Left colon (tissue), 2 donors: ENCODE measurements at regions not wholly inside any gene's neighbourhood (a gene's known extent, or its start where the extent isn't known, plus 50 kb on each side); places are given as distances from the start of the nearest gene placed in this dataset.
"Not testable (repeated sequence)": the region's sequence is repeated elsewhere in the genome, so short reads cannot be mapped to it uniquely, and the experiment has no call there.

ENCODE experiments used
- ATAC-seq: fragments of 200-7000 bp; cut with Tn5 transposase; one replicate; pipeline ENCODE4 v1.9.1; 2020; ENCODE audit warnings: mild to moderate bottlenecking, moderate library complexity
- DNase-seq, 2 donors: peaks; one replicate each; pipeline ENCODE4 v3.0.0-alpha.2; 2020
- intact Hi-C, 2 donors: fragments of 100-400 bp; cut with DNase I in 1 of 2; cut with micrococcal nuclease in 1 of 2; formaldehyde crosslinking; loops; one replicate each; pipeline versions ENCODE4 v1.11.2 to v1.14.0; 2022; cut with DNase I, micrococcal nuclease
- donor health status: DM: no; HTN: no; CAD: no.
- donor health status: DM: yes; HTN: yes; CAD: no.

GRCh38 chr9:108743416-108743815 is 112.4 kb downstream of the ACTL7B start:
- DNase-seq (no peak), ATAC-seq (no peak)

GRCh38 chr9:108742191-108742590 is 113.6 kb downstream of the ACTL7B start:
- DNase-seq (no peak), ATAC-seq (no peak)
- intact Hi-C loops = no loop called here

More at GRCh38 chr9:108743416-108743815, 112.4 kb downstream of the ACTL7B start:
- intact Hi-C loops = no loop called here

- DNase-seq, ATAC-seq, intact Hi-C loops: not testable (repeated sequence)
Measured at GRCh38 chr9:108731292-108731691, 124.5 kb downstream of the ACTL7B start.

- ATAC-seq (no peak), DNase-seq (no peak)
- intact Hi-C loops = no loop called here
Measured at GRCh38 chr9:108727580-108728111, 128.1 kb downstream of the ACTL7B start.

- ATAC-seq = no peak
- intact Hi-C loops = no loop called here
Measured at GRCh38 chr9:108724652-108725051, 131.1 kb downstream of the ACTL7B start.

GRCh38 chr9:108724122-108724521 is 131.7 kb downstream of the ACTL7B start:
- DNase-seq = no peak
- no peak for ATAC-seq
- intact Hi-C loops = no loop called here

More at GRCh38 chr9:108724652-108725051, 131.1 kb downstream of the ACTL7B start:
- no peak for DNase-seq

- intact Hi-C loops = no loop called here
- no peak for ATAC-seq
Measured at GRCh38 chr9:108722396-108722795, 133.4 kb downstream of the ACTL7B start.

GRCh38 chr9:108720191-108720642 is 135.6 kb downstream of the ACTL7B start:
- no peak for DNase-seq
- intact Hi-C loops = no loop called here
- no peak for ATAC-seq

More at GRCh38 chr9:108722396-108722795, 133.4 kb downstream of the ACTL7B start:
- DNase-seq = no peak

GRCh38 chr9:108710424-108710823 is 145.4 kb downstream of the ACTL7B start:
- ATAC-seq = no peak
- DNase-seq = no peak
- intact Hi-C loops = no loop called here

GRCh38 chr9:108709997-108710396 is 145.8 kb downstream of the ACTL7B start:
- intact Hi-C loops = no loop called here
- DNase-seq (no peak), ATAC-seq (no peak)

GRCh38 chr9:108709126-108709525 is 146.7 kb downstream of the ACTL7B start:
- DNase-seq (no peak), ATAC-seq (no peak)
- intact Hi-C loops = no loop called here

GRCh38 chr9:108708448-108708847 is 147.3 kb downstream of the ACTL7B start:
- intact Hi-C loops = no loop called here
- no peak for ATAC-seq
- DNase-seq = peak in 1 of 2 donors; percentile 28

- intact Hi-C loops = no loop called here
- ATAC-seq (no peak), DNase-seq (no peak)
Measured at GRCh38 chr9:108707120-108707519, 148.7 kb downstream of the ACTL7B start.

- ATAC-seq = no peak
- no peak for DNase-seq
- intact Hi-C loops = no loop called here
Measured at GRCh38 chr9:108704156-108704852, 151.5 kb downstream of the ACTL7B start.

- DNase-seq = no peak
- intact Hi-C loops = no loop called here
- ATAC-seq = no peak
Measured at GRCh38 chr9:108703429-108703828, 152.4 kb downstream of the ACTL7B start.

GRCh38 chr9:108702681-108703080 is 153.1 kb downstream of the ACTL7B start:
- intact Hi-C loops = no loop called here
- ATAC-seq (no peak), DNase-seq (no peak)

GRCh38 chr9:108698801-108699200 is 157.0 kb downstream of the ACTL7B start:
- intact Hi-C loops = no loop called here
- ATAC-seq = no peak
- no peak for DNase-seq

GRCh38 chr9:108698231-108698630 is 157.6 kb downstream of the ACTL7B start:
- intact Hi-C loops = no loop called here
- DNase-seq (no peak), ATAC-seq (no peak)

GRCh38 chr9:108696156-108696555 is 159.6 kb downstream of the ACTL7B start:
- ATAC-seq = no peak
- intact Hi-C loops = no loop called here
- no peak for DNase-seq

GRCh38 chr9:108694170-108694569 is 161.6 kb downstream of the ACTL7B start:
- DNase-seq = no peak
- intact Hi-C loops = no loop called here
- ATAC-seq = no peak

GRCh38 chr9:108691614-108692013 is 164.2 kb downstream of the ACTL7B start:
- intact Hi-C loops = no loop called here
- DNase-seq (peak; percentile 64 to 86), ATAC-seq (peak; percentile 99)
